NB4 (cell line): ENCODE measurements at regions not wholly inside any gene's neighbourhood (a gene's known extent, or its start where the extent isn't known, plus 50 kb on each side); places are given as distances from the start of the nearest gene placed in this dataset.

ENCODE experiments used
- MYC ChIP-seq: IDR thresholded peaks from 2 replicates; pipeline ENCODE4 v1.6.1; 2011; ENCODE audit warnings: low read depth, low read length
- POLR2A ChIP-seq: IDR thresholded peaks from 2 replicates; pipeline ENCODE4 v1.6.1; 2011; ENCODE audit warnings: mild to moderate bottlenecking; ENCODE audit not compliant: insufficient read length; ENCODE audit errors: extremely low read depth
- TF ChIP-seq, protein P1 (sequence below): IDR thresholded peaks from one replicate; pipeline ENCODE4 v1.5.1; 2012; ENCODE audit warnings: low read depth, low read length
- TF ChIP-seq, protein P2 (sequence below): IDR thresholded peaks from 2 replicates; pipeline ENCODE4 v1.6.1; 2011; ENCODE audit warnings: low read depth, low read length

DNA sequence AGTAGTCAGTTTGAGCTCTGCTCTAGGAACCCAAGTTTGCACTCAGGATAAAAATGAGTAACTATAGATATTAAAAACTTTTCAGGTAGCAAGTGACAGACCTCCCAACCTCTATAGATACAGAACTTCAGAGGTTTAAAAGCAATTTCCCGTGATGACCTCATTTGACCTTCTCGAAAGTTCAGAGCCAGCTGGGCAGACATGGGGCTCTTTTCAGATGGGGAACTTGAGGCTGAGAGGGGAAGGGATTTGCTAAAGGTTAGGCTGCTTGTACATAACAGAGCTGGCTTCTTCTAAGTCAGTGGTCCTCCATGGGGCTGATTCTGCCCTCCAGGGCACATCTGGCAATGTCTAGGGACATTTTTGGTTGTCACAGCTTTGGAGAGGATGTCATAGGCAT lies 58.8 kb upstream of the ZNF831 start:
- TF ChIP-seq, protein P1, sequence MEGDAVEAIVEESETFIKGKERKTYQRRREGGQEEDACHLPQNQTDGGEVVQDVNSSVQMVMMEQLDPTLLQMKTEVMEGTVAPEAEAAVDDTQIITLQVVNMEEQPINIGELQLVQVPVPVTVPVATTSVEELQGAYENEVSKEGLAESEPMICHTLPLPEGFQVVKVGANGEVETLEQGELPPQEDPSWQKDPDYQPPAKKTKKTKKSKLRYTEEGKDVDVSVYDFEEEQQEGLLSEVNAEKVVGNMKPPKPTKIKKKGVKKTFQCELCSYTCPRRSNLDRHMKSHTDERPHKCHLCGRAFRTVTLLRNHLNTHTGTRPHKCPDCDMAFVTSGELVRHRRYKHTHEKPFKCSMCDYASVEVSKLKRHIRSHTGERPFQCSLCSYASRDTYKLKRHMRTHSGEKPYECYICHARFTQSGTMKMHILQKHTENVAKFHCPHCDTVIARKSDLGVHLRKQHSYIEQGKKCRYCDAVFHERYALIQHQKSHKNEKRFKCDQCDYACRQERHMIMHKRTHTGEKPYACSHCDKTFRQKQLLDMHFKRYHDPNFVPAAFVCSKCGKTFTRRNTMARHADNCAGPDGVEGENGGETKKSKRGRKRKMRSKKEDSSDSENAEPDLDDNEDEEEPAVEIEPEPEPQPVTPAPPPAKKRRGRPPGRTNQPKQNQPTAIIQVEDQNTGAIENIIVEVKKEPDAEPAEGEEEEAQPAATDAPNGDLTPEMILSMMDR, result no peak
- TF ChIP-seq POLR2A (no peak), MYC (no peak)
- TF ChIP-seq, protein P2, sequence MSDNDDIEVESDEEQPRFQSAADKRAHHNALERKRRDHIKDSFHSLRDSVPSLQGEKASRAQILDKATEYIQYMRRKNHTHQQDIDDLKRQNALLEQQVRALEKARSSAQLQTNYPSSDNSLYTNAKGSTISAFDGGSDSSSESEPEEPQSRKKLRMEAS, result no peak
